ENCODE measurements at regions not wholly inside any gene's neighbourhood (a gene's known extent, or its start where the extent isn't known, plus 50 kb on each side); places are given as distances from the start of the nearest gene placed in this dataset.

DNA sequence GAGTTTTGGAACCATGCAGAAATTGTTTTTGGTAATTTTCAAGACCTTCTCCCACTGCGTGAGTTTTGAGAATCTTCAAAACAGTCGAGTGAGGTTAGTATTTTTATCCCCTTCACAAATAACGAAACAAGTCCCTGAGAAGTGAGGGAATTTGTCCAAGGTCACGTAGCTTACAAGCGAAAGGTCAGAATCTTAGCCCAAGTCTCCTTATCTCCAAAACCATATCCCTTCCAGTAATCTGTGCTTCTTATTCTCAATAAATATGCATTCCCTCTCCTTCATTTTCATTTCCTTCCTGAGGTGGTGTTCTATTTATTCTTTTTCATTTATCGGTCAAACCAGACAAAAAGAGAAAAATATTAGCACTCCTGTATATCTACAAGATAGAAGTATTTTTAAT, 163.6 kb downstream of the MREG start:
- ChIA-PET POLR2A (no interaction called here), CTCF (no interaction called here)
- no peak for DNase-seq (ENCODE audit: low spot score)
- Mint-ChIP-seq H3K4me1 (peaks cover 16% of the 10 kb centered on the region), H3K36me3 (peaks cover 21% of the 10 kb centered on the region), H3K9me3 (peaks cover 22% of the 10 kb centered on the region), H3K27me3 (ENCODE audit: low read depth) (no peaks in the 10 kb centered on the region; the same call in 1 of the 2 replicates), H3K27ac (no peak overlapping the region), H3K4me3 (no peak overlapping the region)
- TF ChIP-seq, protein P1, sequence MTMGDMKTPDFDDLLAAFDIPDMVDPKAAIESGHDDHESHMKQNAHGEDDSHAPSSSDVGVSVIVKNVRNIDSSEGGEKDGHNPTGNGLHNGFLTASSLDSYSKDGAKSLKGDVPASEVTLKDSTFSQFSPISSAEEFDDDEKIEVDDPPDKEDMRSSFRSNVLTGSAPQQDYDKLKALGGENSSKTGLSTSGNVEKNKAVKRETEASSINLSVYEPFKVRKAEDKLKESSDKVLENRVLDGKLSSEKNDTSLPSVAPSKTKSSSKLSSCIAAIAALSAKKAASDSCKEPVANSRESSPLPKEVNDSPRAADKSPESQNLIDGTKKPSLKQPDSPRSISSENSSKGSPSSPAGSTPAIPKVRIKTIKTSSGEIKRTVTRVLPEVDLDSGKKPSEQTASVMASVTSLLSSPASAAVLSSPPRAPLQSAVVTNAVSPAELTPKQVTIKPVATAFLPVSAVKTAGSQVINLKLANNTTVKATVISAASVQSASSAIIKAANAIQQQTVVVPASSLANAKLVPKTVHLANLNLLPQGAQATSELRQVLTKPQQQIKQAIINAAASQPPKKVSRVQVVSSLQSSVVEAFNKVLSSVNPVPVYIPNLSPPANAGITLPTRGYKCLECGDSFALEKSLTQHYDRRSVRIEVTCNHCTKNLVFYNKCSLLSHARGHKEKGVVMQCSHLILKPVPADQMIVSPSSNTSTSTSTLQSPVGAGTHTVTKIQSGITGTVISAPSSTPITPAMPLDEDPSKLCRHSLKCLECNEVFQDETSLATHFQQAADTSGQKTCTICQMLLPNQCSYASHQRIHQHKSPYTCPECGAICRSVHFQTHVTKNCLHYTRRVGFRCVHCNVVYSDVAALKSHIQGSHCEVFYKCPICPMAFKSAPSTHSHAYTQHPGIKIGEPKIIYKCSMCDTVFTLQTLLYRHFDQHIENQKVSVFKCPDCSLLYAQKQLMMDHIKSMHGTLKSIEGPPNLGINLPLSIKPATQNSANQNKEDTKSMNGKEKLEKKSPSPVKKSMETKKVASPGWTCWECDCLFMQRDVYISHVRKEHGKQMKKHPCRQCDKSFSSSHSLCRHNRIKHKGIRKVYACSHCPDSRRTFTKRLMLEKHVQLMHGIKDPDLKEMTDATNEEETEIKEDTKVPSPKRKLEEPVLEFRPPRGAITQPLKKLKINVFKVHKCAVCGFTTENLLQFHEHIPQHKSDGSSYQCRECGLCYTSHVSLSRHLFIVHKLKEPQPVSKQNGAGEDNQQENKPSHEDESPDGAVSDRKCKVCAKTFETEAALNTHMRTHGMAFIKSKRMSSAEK (CRISPR knock-in tag; IDR thresholded peaks at IDR 0.05; ENCODE audit: borderline replicate concordance): no peak
- TF ChIP-seq GRHL2 (CRISPR knock-in tag; IDR thresholded peaks at IDR 0.05; ENCODE audit: insufficient replicate concordance, severe bottlenecking): no peak
- no peak for TF ChIP-seq KAT7 (CRISPR knock-in tag; IDR thresholded peaks at IDR 0.05; ENCODE audit: borderline replicate concordance)
- no peak for TF ChIP-seq JUN (CRISPR knock-in tag; IDR thresholded peaks at IDR 0.05)
- TF ChIP-seq, protein P2, sequence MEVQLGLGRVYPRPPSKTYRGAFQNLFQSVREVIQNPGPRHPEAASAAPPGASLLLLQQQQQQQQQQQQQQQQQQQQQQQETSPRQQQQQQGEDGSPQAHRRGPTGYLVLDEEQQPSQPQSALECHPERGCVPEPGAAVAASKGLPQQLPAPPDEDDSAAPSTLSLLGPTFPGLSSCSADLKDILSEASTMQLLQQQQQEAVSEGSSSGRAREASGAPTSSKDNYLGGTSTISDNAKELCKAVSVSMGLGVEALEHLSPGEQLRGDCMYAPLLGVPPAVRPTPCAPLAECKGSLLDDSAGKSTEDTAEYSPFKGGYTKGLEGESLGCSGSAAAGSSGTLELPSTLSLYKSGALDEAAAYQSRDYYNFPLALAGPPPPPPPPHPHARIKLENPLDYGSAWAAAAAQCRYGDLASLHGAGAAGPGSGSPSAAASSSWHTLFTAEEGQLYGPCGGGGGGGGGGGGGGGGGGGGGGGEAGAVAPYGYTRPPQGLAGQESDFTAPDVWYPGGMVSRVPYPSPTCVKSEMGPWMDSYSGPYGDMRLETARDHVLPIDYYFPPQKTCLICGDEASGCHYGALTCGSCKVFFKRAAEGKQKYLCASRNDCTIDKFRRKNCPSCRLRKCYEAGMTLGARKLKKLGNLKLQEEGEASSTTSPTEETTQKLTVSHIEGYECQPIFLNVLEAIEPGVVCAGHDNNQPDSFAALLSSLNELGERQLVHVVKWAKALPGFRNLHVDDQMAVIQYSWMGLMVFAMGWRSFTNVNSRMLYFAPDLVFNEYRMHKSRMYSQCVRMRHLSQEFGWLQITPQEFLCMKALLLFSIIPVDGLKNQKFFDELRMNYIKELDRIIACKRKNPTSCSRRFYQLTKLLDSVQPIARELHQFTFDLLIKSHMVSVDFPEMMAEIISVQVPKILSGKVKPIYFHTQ (CRISPR knock-in tag; IDR thresholded peaks at IDR 0.05): no peak
- TF ChIP-seq, protein P3, sequence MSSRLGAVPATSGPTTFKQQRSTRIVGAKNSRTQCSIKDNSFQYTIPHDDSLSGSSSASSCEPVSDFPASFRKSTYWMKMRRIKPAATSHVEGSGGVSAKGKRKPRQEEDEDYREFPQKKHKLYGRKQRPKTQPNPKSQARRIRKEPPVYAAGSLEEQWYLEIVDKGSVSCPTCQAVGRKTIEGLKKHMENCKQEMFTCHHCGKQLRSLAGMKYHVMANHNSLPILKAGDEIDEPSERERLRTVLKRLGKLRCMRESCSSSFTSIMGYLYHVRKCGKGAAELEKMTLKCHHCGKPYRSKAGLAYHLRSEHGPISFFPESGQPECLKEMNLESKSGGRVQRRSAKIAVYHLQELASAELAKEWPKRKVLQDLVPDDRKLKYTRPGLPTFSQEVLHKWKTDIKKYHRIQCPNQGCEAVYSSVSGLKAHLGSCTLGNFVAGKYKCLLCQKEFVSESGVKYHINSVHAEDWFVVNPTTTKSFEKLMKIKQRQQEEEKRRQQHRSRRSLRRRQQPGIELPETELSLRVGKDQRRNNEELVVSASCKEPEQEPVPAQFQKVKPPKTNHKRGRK (CRISPR knock-in tag; IDR thresholded peaks at IDR 0.05; ENCODE audit: borderline replicate concordance): no peak
- TF ChIP-seq SMAD4 (CRISPR knock-in tag; IDR thresholded peaks at IDR 0.05): no peak
- TF ChIP-seq SP1 (CRISPR knock-in tag; conservative IDR thresholded peaks at IDR 0.05): no peak
- no peak for TF ChIP-seq CREB1 (CRISPR knock-in tag; IDR thresholded peaks at IDR 0.05)
- TF ChIP-seq, protein P4, sequence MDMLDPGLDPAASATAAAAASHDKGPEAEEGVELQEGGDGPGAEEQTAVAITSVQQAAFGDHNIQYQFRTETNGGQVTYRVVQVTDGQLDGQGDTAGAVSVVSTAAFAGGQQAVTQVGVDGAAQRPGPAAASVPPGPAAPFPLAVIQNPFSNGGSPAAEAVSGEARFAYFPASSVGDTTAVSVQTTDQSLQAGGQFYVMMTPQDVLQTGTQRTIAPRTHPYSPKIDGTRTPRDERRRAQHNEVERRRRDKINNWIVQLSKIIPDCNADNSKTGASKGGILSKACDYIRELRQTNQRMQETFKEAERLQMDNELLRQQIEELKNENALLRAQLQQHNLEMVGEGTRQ (CRISPR knock-in tag; IDR thresholded peaks at IDR 0.05): no peak
- TF ChIP-seq OVOL2 (CRISPR knock-in tag; IDR thresholded peaks at IDR 0.05; ENCODE audit: borderline replicate concordance): no peak
- TF ChIP-seq RELA (CRISPR knock-in tag; IDR thresholded peaks at IDR 0.05; ENCODE audit: borderline replicate concordance): no peak
- TF ChIP-seq TEAD4 (CRISPR knock-in tag; IDR thresholded peaks at IDR 0.05): no peak
- TF ChIP-seq FOXJ3 (CRISPR knock-in tag; IDR thresholded peaks at IDR 0.05; ENCODE audit: borderline replicate concordance): no peak
- TF ChIP-seq ZNF232 (CRISPR knock-in tag; IDR thresholded peaks at IDR 0.05): no peak
- no peak for ATAC-seq

DNA sequence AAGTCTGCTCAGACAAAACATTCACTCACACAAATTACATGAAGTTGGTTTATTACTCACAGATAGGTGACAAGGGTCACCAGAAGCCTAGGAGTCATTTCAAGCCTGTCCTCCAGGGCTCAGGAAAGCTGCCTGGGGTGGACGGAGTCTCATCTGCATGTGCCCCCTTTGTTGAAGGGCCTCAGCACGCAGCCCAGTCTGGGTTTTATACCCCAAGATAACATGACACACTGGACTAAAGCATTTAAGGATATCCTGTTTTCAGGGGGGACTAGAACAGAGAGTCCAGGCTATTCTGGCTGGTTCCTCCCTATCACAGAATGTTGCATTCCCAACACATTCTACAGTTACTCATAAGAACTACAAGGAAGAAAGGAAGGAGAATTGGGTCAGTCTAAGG, 164.7 kb downstream of the MREG start:
- H3K27me3 Mint-ChIP-seq (ENCODE audit: low read depth): no peaks in the 10 kb centered on the region; the same call in 1 of the 2 replicates
- H3K27ac Mint-ChIP-seq: no peak overlapping the region
- ChIA-PET CTCF (no interaction called here), POLR2A (no interaction called here)
- peaks cover 11% of the 10 kb centered on the region for H3K9me3 Mint-ChIP-seq
- peaks cover 11% of the 10 kb centered on the region for H3K36me3 Mint-ChIP-seq
- DNase-seq (ENCODE audit: low spot score) (no peak), ATAC-seq (no peak)
- peaks cover 11% of the 10 kb centered on the region for H3K4me1 Mint-ChIP-seq
- H3K4me3 Mint-ChIP-seq: no peak overlapping the region
- TF ChIP-seq, protein P5, sequence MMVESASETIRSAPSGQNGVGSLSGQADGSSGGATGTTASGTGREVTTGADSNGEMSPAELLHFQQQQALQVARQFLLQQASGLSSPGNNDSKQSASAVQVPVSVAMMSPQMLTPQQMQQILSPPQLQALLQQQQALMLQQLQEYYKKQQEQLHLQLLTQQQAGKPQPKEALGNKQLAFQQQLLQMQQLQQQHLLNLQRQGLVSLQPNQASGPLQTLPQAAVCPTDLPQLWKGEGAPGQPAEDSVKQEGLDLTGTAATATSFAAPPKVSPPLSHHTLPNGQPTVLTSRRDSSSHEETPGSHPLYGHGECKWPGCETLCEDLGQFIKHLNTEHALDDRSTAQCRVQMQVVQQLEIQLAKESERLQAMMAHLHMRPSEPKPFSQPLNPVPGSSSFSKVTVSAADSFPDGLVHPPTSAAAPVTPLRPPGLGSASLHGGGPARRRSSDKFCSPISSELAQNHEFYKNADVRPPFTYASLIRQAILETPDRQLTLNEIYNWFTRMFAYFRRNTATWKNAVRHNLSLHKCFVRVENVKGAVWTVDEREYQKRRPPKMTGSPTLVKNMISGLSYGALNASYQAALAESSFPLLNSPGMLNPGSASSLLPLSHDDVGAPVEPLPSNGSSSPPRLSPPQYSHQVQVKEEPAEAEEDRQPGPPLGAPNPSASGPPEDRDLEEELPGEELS (CRISPR knock-in tag; IDR thresholded peaks at IDR 0.05): no peak
- TF ChIP-seq ZNF263 (CRISPR knock-in tag; IDR thresholded peaks at IDR 0.05; ENCODE audit: low read depth) (no peak), NR3C1 (CRISPR knock-in tag; conservative IDR thresholded peaks at IDR 0.05; ENCODE audit: low read depth) (no peak), TP53 (CRISPR knock-in tag; IDR thresholded peaks at IDR 0.05) (no peak), GRHL2 (CRISPR knock-in tag; IDR thresholded peaks at IDR 0.05; ENCODE audit: insufficient replicate concordance, severe bottlenecking) (no peak), ZNF396 (CRISPR knock-in tag; IDR thresholded peaks at IDR 0.05; ENCODE audit: borderline replicate concordance) (no peak), FOXK1 (CRISPR knock-in tag; IDR thresholded peaks at IDR 0.05) (no peak), GTF2I (CRISPR knock-in tag; conservative IDR thresholded peaks at IDR 0.05) (no peak), HMGA2 (CRISPR knock-in tag; IDR thresholded peaks at IDR 0.05) (no peak)
